Thyroid gland (tissue), 4 donors: ENCODE measurements at regions not wholly inside any gene's neighbourhood (a gene's known extent, or its start where the extent isn't known, plus 50 kb on each side); places are given as distances from the start of the nearest gene placed in this dataset.

Experiments
- DNase-seq, 2 donors: peaks; one replicate each; pipeline ENCODE4 v3.0.0-alpha.2; 2019
- H3K27ac ChIP-seq, 3 donors: fragments of 200-600 bp; sonication (generic); 1 replicate in 2 of 3; 2 replicates in 1 of 3; pipeline ENCODE4 v1.5.1; 2016 to 2019; ENCODE audit warnings: mild to moderate bottlenecking in 1 of 3, moderate library complexity in 1 of 3
- H3K27me3 ChIP-seq: fragments of 200-600 bp; sonication (generic); one replicate; pipeline ENCODE4 v1.5.1; 2019
- H3K36me3 ChIP-seq, 2 donors: fragments of 200-600 bp; sonication (generic); one replicate each; pipeline ENCODE4 v1.5.1; 2016 to 2019
- H3K4me1 ChIP-seq, 2 donors: fragments of 200-600 bp; sonication (generic); one replicate each; pipeline ENCODE4 v1.5.1; 2017 to 2019
- H3K4me3 ChIP-seq, 3 donors: fragments of 200-600 bp; sonication (generic); replicated peaks in 1 of 3; 1 replicate in 2 of 3; 2 replicates in 1 of 3; pipeline ENCODE4 v1.5.1; 2016; ENCODE audit warnings: mild to moderate bottlenecking in 1 of 3
- H3K9me3 ChIP-seq: fragments of 200-600 bp; sonication (generic); one replicate; pipeline ENCODE4 v1.5.1; 2017
- CTCF ChIP-seq, 6 experiments: fragments of 200-600 bp in 3 of 6; fragments of 450-650 bp in 3 of 6; sonication (generic) in 3 of 6; IDR thresholded peaks; one replicate each; pipeline ENCODE4 v1.5.1; 2016 to 2019; ENCODE audit warnings: antibody characterized with exemption in 6 of 6, mild to moderate bottlenecking in 2 of 6, inconsistent platforms in 1 of 6, moderate library complexity in 1 of 6
- POLR2A ChIP-seq, 2 donors: fragments of 450-650 bp; IDR thresholded peaks; one replicate each; pipeline ENCODE4 v1.6.1; 2017; ENCODE audit warnings: antibody characterized with exemption in 2 of 2, mild to moderate bottlenecking in 2 of 2, moderate library complexity in 1 of 2
- WGBS, 2 donors: methylation state at CpG; one replicate each; pipeline ENCODE4 v1.1.5; 2017; 5-methylcytosine and 5-hydroxymethylcytosine counted together
- intact Hi-C: fragments of 100-400 bp; cut with DNase I; formaldehyde crosslinking; loops from one replicate; pipeline ENCODE4 v1.15.1; 2023

DNA sequence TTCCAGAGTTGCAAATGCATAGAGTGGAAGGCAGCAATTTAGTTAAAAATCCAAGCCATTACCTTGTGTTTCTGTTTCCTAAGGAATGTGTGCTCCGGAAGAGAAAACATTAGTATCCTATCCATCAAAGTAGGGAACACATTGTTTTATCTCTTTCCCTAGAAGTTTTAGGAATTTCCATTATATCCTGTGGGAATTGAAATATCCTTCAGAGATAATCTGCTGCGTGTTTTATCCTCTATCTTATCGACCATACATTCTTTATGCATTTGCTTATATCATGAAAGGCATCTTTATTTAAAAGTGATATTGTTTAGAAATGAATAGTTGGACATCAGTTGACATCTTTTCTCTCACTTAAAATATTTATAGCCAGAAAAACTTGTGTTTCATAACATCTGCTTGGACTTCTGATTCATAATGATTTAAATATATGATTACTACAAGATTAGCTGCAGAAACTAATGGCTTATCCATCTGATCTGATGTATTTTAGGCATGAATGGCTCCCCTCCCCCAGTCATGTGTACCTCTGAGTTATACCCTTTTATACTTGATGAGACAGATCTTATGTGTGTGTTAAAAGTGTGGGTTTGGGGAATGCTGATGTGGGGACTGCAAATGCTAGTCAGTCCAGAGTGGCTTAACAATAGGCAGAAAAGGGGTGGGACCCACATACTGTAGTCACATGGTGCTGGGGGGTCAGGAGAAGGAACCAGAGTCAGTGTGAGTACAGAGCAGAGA, 136.2 kb upstream of the ARHGAP28 start:
- TF ChIP-seq POLR2A (IDR thresholded peaks at IDR 0.05) (no peak), CTCF (IDR thresholded peaks at IDR 0.05) (no peak)
- Histone ChIP-seq H3K4me1 (no peaks in the 10 kb centered on the region), H3K27me3 (no peaks in the 10 kb centered on the region), H3K36me3 (no peaks in the 10 kb centered on the region), H3K27ac (no peak overlapping the region), H3K9me3 (no peaks in the 10 kb centered on the region), H3K4me3 (no peak overlapping the region)
- intact Hi-C loops: no loop called here
- 57 to 61% methylated on average over 3 of the region's 3 CpGs for WGBS, 2 donors
- DNase-seq: no peak

DNA sequence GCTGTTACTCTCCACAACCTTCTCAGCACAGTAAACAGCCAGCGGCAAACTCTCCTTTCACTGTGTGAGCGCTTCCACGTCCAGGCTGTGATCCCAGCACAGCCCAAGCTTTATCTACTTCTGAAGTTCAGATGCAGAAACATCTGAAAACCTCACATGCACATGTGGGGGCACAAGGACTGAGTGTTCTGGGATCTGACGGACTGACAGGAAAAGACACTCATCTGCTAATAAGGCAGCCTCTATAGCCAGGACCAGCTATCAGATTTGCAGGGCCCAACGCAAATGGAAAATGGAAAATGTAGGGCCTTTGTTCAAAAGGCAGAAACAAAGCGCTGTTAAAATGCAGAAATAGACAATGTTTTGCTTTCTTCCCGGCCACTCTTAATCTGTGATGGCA, 133.8 kb upstream of the ARHGAP28 start:
- no peaks in the 10 kb centered on the region for H3K4me1 ChIP-seq
- H3K36me3 ChIP-seq: no peaks in the 10 kb centered on the region
- no peak overlapping the region for H3K4me3 ChIP-seq
- no peak overlapping the region for H3K27ac ChIP-seq
- H3K27me3 ChIP-seq: no peaks in the 10 kb centered on the region
- no peak for DNase-seq
- H3K9me3 ChIP-seq: no peaks in the 10 kb centered on the region
- 90 to 94% methylated on average over 7 of the region's 7 CpGs for WGBS, 2 donors
- TF ChIP-seq POLR2A (IDR thresholded peaks at IDR 0.05): no peak
- no peak for TF ChIP-seq CTCF (IDR thresholded peaks at IDR 0.05)
- intact Hi-C loops: no loop called here

- Histone ChIP-seq H3K4me3 (no peak overlapping the region), H3K9me3 (no peaks in the 10 kb centered on the region), H3K4me1 (no peaks in the 10 kb centered on the region), H3K27ac (no peak overlapping the region), H3K36me3 (no peaks in the 10 kb centered on the region), H3K27me3 (no peaks in the 10 kb centered on the region)
- WGBS, 2 donors: 82 to 85% methylated on average over 7 of the region's 7 CpGs
- intact Hi-C loops: no loop called here
- no peak for TF ChIP-seq POLR2A (IDR thresholded peaks at IDR 0.05)
- TF ChIP-seq CTCF (IDR thresholded peaks at IDR 0.05): no peak
- DNase-seq: no peak
These were observed 130.9 kb upstream of the ARHGAP28 start for GRCh38 chr18:6598657-6599056.

DNA sequence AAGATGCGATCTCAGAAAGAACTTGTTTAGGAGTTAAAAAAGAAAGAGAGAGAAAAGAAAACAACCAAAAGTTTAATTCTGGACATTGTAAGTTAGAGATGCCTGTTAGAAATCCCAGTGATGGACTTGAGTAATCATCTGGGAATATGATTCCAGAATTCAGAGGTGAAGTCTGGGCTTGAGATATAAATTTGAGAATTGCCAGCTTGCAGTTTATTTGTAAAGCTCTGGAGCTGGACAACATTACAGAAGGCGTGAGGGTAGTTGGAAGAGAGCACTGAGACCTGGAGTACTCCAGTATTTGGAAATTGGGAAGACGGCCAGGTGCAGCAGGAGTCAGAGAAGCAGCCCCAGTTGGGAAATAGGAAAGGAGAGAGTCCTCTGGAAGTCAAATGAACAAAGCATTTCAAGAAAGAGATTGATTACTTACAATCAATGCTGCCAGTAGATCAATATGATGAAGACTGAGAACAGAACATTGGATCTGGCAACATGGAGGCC, 128.8 kb upstream of the ARHGAP28 start:
- 87 to 92% methylated on average over 3 of the region's 3 CpGs for WGBS, 2 donors
- DNase-seq: no peak
- intact Hi-C loops: no loop called here

More for the DNA sequence above, 128.8 kb upstream of the ARHGAP28 start:
- no peak for TF ChIP-seq CTCF (IDR thresholded peaks at IDR 0.05)
- TF ChIP-seq POLR2A (IDR thresholded peaks at IDR 0.05): no peak
- H3K36me3 ChIP-seq: no peaks in the 10 kb centered on the region
- peaks cover 3 to 11% of the 10 kb centered on the region in 2 donors for H3K4me1 ChIP-seq
- H3K4me3 ChIP-seq: no peak overlapping the region
- H3K27ac ChIP-seq: no peak overlapping the region
- H3K27me3 ChIP-seq: no peaks in the 10 kb centered on the region
- no peaks in the 10 kb centered on the region for H3K9me3 ChIP-seq
